Kidney capillary endothelial cell (primary cell): ENCODE measurements at regions not wholly inside any gene's neighbourhood (a gene's known extent, or its start where the extent isn't known, plus 50 kb on each side); places are given as distances from the start of the nearest gene placed in this dataset.
A peak's percentile ranks its signal among the peaks of the same experiment; 100 is the strongest.

ENCODE experiments used
- DNase-seq: peaks from one replicate; pipeline ENCODE4 v3.0.0-alpha.2; 2018; ENCODE audit warnings: low spot score

- no peak for DNase-seq
Measured at GRCh38 chr1:106964495-106964894, 92.0 kb upstream of the PRMT6 start.

GRCh38 chr1:106968644-106969043 lies 87.8 kb upstream of the PRMT6 start:
- no peak for DNase-seq

- no peak for DNase-seq
Measured at GRCh38 chr1:106969731-106970130, 86.7 kb upstream of the PRMT6 start.

GRCh38 chr1:106972074-106972473 lies 84.4 kb upstream of the PRMT6 start:
- no peak for DNase-seq

- no peak for DNase-seq
Measured at GRCh38 chr1:106975944-106976343, 80.5 kb upstream of the PRMT6 start.

- DNase-seq = no peak
Measured at GRCh38 chr1:106978477-106979322, 77.8 kb upstream of the PRMT6 start.

- DNase-seq = no peak
Measured at GRCh38 chr1:106979371-106979770, 77.1 kb upstream of the PRMT6 start.

GRCh38 chr1:106980121-106980520 lies 76.4 kb upstream of the PRMT6 start:
- no peak for DNase-seq

- DNase-seq = no peak
Measured at GRCh38 chr1:106984801-106985200, 71.7 kb upstream of the PRMT6 start.

GRCh38 chr1:106986603-106987002 lies 69.9 kb upstream of the PRMT6 start:
- DNase-seq = no peak

- DNase-seq = no peak
Measured at GRCh38 chr1:106995970-106996369, 60.5 kb upstream of the PRMT6 start.

GRCh38 chr1:106998431-106999002 lies 58.0 kb upstream of the PRMT6 start:
- no peak for DNase-seq

GRCh38 chr1:107000902-107001301 lies 55.6 kb upstream of the PRMT6 start:
- DNase-seq = no peak

- peak; percentile 6 for DNase-seq
Measured at GRCh38 chr1:107003972-107004371, 52.5 kb upstream of the PRMT6 start.

- no peak for DNase-seq
Measured at GRCh38 chr1:107004421-107004820, 52.1 kb upstream of the PRMT6 start.
